Putamen (tissue), 1 donor: ENCODE measurements at regions not wholly inside any gene's neighbourhood (a gene's known extent, or its start where the extent isn't known, plus 50 kb on each side); places are given as distances from the start of the nearest gene placed in this dataset.

Experiments
- DNase-seq: peaks from one replicate; pipeline ENCODE4 v3.0.0-alpha.2; 2016; ENCODE audit warnings: low spot score

DNA sequence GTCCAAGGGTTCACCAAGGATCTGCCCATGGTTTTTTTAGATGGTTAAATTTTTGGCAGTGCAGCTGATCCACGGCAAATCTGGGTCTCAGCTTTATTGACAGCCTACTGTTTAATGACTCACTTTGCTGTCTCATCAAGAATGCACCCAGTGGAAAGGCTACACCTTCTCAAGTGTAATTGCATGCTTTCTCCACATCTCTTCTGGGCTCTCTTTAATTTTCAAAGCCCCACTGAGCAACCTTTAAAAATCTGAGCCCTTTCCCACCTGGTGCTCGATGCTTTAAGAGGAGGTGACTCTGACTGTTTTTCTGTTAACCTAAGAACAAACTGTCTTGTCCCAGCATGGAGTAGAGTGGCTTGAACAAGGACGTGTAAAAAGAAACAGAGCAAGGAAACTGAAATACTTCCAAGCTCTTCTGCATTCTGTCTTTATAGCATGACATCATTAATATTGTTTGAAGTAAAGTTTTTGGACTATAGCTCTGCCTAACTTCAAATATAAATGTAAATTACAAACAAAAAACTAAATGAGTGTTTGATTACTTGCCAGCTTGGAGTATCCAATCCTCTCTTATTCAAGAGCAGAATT lies 214.2 kb upstream of the KRR1 start:
- no peak for DNase-seq

DNA sequence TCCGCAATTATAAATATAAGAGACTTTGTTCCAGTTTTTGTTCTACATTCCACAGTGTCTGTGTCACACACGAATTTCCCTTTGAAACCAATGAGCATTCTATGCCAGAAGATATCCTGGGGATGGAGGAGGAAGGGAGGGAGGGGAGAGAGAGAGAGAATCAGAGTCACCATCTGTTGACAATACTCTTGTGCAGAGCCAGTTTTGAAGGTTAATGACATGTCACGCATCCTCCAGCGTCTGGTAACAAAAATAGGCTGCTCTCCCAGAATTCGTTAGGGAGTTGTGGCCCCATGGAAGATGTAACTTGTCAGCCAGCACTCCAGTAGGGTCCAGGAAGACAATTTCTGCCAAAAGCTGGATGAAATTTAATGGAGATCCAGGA lies 213.5 kb upstream of the KRR1 start:
- DNase-seq = no peak

DNA sequence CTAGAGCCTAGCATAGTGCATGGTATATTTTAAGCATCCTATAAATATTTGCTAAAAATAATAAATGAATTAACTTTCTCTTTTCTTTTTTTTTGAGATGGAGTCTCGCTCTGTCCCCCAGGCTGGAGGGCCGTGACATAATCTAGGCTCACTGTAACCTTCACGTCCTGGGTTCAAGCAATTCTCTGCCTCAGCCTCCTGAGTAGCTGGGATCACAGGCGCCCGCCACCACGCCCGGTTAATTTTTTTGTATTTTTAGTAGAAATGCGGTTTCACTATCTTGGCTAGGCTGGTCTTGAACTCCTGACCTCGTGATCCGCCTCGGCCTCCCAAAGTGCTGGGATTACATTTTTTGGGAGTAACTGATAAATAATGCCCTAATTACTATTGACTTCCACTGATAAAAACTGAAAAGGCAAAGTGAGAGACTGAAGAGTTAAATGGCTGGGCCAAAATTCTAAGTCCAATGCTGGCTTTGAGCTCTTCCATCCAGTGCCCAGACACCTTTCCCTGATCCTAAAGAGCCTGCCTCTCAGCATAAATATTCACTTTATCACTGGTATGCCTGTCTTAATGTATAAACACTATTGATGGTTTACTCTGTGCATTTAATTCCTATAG lies 213.0 kb upstream of the KRR1 start:
- no peak for DNase-seq

DNA sequence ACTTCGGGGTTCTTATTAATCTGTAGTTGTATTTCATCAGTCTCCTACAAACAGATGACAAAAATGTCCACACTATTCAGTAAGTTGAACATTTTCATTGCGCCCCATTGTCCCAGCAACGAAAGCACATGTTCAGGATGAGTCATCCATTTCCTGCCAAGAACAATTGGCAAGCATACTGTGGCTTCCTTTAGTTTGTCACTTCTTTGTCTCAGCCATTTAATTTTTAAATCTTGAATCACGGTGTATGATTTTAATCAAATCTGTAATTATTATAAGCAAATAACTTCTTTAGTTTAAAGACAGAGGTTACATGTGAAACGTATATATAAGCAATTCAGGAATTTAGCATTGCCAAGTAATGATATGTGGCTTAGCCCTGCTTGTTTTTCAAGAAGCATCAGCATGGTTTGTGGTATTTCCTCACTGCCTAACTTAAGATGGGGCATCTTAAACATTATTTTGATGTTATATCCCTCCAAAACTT lies 211.3 kb upstream of the KRR1 start:
- peak; percentile 80 for DNase-seq

DNA sequence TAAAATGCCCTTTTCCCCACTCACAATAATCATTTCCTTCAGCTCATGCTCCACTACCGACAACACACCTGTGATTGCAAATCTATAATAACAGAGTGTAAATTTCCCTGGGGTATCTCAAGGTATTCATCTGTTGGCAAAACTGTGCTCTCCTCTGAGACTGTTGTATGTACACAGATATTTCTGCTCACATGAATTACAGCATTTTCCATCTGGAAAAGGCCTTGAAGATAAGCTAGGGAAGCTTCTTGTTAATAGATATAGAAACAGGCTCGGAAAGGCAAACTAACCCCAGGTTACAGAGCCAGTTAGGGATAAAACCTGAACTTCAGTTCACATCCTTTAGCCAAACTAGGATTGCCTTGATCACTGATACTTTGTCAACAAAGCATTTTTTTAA lies 210.4 kb upstream of the KRR1 start:
- DNase-seq = no peak

DNA sequence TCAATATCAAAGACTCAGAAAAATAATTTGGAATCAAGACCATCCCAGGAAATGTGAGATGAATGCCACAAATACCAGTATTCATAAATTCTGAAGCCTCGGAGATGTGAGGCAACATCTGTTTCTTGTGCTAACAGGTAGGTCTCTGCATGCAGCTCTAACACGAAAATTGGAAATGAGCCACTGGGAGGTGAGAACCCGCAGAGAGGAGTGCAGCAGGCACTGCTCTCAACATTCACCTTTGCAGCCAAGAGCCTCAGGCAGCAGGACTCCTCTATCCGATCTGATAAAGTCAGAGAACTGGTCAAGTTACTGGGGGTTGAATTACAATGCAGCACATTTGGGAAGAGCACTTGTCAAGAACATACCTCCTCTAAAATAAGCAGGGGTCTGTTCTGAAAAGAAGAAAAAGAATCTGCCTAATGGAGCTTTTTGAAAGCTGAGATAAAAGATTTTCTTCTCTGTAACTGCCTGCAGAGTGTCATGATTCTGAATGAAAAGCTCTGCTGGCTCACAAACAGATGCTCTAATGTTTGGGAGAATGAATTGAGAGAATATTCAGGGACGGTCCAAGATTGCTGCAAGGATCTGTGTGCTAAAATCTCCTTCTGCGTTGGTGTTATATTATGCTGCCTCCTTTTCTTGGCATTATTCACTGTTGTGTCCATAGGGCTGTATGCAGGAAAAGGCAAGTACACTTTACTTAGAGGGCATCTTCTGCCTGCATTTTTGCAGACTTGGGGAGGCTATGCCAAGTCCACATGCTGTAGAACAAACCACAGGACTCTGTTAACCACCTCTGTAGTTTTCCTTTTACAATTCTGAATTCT lies 209.6 kb upstream of the KRR1 start:
- no peak for DNase-seq

DNA sequence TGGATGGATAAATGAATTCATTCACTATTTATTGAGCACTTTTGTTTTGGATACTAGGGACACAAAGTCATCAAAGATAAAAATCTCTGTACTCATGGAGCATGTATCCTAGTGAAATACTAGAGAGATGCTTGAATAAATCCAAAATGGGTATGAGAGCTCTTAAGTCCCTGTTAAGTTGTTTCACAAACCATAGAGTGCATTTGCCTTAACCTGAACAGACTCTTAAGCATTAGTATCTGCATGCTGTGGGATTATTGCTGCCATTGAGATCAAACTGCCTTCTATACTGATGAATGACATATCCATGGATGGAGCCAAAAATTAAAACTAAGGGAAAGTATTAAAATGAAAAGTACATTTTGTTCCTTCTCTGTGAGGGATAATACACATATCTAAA lies 206.5 kb upstream of the KRR1 start:
- DNase-seq = no peak

DNA sequence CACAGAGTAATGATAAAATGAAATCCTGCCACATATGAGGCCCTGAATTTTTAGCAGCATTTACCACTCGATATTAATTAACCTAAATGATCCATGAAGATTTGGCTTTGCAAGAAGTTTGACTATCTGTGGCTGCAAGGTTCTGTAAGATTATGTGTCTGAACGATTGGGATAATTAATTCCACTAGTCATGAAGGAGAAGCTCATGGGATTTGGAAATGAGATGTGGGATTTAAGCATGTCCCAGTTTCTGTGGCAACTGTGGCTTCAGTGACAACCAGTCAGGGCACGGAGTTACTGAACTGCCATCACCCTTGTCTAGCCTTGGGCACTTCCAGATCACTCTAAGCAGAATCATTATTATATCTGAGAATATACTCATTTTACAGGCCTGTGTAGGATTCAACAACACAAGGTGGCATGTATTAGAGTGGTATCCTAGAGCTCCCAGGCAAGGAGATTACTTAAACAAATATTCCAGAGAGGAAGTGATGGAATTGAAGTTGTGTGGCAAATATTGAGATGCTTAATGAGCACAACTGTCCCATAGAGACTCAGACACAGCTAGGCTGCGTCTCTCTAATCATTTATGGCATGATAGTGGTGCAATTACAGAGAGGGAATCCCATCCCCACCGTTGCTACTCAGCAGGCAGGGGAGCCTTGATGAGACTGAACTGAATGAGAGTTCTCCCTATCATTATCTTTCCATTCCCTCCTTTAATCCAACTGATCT lies 205.0 kb upstream of the KRR1 start:
- no peak for DNase-seq

DNA sequence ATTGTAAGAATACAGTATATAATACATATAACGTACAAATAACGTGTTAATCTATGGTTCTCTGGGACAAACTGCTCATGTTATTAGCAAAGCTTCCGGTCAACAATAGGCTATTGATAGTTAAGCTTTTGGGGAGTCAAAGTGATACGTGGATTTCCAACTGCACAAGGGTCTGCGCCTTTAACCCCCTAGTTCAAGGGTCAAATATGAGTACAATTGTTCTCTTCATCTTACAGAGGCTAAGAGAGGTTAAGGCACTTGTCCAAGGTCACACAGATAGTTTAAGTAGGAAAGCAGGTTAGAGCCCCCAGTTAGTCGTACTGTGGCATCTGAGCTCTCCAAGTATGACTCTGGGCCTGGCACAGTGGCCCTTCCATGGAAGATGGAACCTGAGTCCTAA lies 204.3 kb upstream of the KRR1 start:
- no peak for DNase-seq

DNA sequence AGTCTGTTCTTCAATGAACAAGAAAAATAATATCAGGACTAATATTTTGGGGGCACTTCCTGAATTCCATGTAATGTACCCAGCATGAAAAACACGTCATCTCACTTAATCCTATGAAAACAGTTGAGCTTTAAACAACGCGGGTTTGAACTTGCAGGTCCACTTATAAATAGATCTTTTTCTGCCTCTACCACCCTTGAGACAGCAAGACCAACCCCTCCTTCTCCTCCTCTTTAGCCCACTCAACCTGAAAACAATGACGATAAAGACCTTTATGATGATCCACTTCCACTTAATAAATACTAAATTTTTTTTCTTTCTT lies 203.9 kb upstream of the KRR1 start:
- no peak for DNase-seq

DNA sequence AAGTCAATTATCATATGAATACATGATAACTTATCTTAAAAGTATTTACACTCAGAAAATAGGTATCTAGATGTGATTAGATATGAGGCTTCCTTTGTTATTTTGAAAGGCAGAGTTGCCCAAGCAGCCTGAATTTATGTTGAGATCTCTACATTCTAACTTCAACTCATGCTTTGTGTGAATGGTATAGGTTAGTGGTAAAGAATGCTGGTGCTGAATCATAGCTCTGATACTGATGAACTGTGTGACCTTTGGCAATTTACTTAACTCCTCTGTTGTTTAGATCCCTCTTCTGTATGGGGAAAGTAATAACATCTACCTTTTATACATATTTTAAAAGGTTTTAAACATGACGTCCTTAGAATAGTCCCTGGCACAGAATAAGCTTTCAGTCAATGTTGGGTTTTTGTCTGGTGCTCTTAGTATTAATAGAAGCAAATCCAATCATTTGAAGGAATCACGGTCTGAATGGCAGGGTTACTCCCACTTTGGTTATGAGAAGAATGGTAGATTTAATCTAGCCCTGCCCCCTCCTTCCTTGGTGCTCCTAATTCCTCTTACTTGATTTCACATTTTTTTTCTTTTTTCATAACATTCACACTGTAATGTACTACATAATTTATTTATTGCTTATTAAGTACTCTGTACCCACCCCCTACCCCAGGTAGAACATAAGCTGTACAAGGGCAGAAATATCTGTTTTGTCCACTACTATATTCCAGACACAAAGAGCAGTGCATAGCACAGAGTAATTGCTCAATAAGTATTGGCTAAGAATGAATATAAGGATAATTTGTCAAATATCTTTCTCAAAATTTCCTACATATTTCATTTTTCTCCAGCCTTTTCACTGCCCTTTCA lies 203.3 kb upstream of the KRR1 start:
- DNase-seq = no peak

DNA sequence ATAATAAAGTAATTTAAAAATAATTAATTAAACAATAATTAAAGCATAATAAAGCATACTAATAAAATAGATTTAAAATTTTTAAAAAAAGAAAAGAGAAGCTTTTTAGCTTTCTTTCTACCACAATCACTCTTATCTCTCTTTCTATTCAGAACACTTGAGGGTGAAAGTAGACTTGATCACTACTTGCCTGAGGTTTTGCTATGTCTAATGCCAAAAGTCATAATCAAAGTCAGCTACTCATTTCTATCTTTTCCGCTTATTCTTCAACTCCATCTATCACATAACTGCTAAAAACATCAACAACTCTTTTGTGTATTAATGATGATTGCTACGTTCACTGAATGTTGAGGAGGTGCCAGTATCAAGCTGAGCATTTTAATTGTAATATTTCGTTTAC lies 202.0 kb upstream of the KRR1 start:
- no peak for DNase-seq

DNA sequence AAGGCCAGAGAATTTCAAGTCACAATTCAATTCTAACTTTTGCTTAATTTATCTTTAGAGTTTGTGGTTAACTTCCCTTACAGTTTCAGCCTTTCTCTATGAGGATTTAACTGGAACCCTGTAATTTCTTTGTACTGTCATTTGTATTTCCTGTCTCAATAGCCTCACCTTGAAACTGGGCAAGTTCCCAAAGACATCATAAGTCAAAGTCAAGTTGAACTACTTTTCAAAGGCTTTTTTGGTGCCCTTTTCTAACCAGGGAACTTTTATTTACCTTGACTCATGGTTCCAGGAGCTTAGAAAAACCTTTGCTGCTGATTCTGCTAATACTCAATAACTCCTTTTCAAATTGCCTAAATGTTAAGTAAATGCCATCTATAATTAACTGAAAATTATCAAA lies 200.8 kb upstream of the KRR1 start:
- DNase-seq = no peak

DNA sequence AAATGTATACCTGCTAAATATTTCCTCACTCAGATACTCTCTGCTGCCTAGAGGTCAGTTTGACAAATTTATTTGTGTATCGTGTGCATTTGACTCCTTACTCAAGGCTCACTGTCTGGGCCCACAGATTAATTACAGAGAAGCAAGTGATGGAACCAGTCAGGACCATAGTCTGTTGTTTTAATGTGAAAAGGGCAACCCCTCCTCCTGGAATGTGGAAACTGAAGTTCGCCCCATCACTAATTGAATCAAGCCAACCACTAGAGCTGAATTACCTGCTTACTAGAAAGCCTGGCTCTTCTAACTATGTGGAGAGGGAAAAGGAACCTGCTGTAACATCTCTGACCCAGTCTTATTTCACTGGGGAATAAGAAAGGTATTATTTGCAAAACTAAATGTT lies 199.9 kb upstream of the KRR1 start:
- no peak for DNase-seq

DNA sequence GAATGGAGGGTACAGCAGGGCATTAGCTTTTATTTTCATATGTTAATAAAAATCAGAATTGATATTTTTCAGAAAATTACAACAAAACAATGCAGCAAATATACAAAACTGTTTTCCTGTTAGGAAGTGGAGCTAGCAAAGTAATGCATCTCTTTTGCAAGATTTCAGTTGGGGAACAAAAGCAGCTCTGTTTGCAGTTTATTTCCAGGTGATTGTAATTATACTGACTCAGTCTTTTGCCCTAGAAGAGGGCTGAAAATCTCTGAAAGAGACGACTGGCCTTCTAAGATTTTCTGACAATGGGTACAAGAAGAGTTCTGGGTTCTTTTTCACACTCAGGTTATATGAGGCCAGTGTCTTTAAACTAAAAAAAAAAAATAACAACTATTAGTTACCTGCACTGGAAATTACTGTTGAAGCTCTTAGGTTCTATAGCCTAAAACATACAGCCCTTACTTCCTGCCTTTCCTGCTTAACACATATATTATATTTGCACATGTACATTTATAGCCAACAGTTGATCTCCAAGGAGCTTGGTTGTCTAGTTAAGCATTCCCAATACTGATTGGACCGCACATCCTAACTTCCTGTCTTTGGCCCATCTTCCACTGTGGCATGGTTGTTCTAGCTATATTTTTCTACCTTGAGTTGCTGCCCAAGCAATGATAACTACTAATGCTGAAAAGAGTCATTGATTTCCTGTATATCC lies 199.1 kb upstream of the KRR1 start:
- DNase-seq = no peak

DNA sequence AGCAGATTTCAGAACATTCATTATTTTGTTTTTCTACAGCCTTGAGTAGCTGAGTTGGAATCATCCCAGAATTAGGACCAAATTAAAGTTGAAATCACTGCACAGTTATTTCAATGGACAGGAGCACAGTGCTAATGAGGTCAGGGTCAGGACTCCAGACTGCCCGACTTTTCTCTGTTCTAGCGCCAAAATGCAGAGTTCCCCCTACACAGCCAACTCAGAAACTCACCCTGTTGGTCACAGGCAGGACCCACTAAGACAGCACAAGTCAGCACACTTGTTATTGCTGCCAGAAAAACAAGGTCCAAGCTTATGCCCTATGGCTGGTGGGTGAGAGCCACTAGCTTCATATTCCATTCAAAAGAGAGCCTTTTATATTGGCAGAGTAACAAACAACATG lies 198.1 kb upstream of the KRR1 start:
- DNase-seq = no peak

DNA sequence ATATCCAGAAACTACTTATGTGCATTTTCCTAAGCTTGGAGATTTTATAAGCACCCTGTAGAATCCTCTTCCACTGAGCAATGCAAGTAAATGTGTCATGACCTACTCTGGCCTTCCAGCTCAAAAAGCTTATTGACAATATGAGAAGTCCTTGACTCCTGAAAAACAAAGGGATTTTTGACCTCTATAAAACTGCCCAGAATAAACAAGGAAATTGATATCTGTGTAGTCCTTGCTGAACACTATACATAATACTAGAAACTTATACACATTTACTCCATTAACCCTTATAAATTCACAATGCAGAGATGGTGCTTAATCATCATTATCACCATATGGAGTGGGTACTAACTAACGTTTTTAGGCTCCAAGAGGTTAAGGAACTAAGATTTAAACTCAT lies 197.4 kb upstream of the KRR1 start:
- DNase-seq = no peak

DNA sequence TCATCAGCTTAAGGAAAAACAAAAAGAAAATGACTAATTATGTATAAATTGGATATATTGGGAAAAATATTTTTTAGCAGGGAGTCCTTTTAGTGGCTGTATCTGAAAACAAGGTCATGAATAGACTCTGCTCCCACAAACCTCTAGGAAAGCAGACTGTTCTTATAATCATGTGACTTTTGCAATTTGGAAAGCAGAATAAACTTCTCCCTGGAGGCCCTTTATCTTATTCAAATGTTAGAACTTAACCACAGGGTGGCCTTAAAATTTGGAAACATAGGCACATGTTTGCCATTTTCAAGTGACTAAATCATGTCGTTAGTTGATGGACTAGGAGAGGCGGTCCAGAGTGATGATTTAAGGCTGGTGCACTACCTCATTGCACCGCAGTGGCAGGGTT lies 196.6 kb upstream of the KRR1 start:
- no peak for DNase-seq

DNA sequence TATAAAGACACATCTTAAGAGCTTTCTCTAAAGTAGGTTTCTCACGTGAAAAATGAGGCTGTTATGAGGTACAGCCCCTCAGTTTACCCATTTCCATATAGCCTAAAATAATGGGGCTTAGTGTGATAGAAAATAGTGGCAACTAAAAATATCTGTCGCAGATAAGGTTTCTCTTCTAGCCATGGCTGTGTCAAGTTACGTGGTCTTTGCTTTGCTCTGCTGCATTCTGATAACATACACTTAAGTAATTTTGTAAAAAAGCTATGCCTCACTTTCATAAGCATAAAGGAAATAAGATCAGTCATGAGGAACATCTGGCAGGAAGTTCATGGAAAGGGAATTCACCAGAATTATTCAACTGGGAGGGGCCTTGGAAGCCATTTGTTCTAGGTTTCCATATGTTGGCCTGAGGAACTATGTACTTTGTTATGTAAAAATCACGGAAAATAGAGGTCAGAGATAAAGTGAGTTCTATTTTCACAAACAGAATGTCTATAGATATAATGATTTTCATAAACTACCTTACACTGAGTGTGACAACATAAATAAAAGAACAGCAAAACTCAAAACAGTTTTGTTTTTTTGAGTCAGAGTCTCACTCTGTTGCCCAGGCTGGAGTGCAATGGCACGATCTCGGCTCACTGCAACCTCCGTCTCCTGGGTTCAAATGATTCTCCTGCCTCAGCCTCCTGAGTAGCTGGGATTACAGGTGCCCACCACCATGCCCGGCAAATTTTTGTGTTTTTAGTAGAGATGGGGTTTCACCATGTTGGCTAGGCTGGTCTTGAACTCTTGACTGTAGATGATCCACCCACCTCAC lies 195.6 kb upstream of the KRR1 start:
- DNase-seq = no peak
